ENCODE measurements at regions not wholly inside any gene's neighbourhood (a gene's known extent, or its start where the extent isn't known, plus 50 kb on each side); places are given as distances from the start of the nearest gene placed in this dataset.
"Not testable (repeated sequence)": the region's sequence is repeated elsewhere in the genome, so short reads cannot be mapped to it uniquely, and the experiment has no call there.

GRCh38 chr9:88898039-88898720, 93.1 kb upstream of the S1PR3 start:
- no peak for TF ChIP-seq CTCF (IDR thresholded peaks at IDR 0.05; ENCODE audit: low read depth, low read length)
- no peak for DNase-seq (ENCODE audit: low read depth in 2 of 2)
- no peak overlapping the region for H3K4me3 ChIP-seq (replicated peaks in 1 of 2; ENCODE audit: low read depth in 2 of 2, low read length in 2 of 2)

- H3K4me3 ChIP-seq (replicated peaks in 1 of 2; ENCODE audit: low read depth in 2 of 2, low read length in 2 of 2), result no peak overlapping the region
- TF ChIP-seq CTCF (IDR thresholded peaks at IDR 0.05; ENCODE audit: low read depth, low read length), result no peak
- peak in 1 of 2 donors; percentile 71 for DNase-seq (ENCODE audit: low read depth in 2 of 2)
Observed at GRCh38 chr9:88905506-88905905, 85.8 kb upstream of the S1PR3 start.

GRCh38 chr9:88915916-88916315, 75.4 kb upstream of the S1PR3 start:
- no peak for DNase-seq (ENCODE audit: low read depth in 2 of 2)
- TF ChIP-seq CTCF (IDR thresholded peaks at IDR 0.05; ENCODE audit: low read depth, low read length), result no peak
- no peak overlapping the region for H3K4me3 ChIP-seq (replicated peaks in 1 of 2; ENCODE audit: low read depth in 2 of 2, low read length in 2 of 2)

- no peak for DNase-seq (ENCODE audit: low read depth in 2 of 2)
- TF ChIP-seq CTCF (IDR thresholded peaks at IDR 0.05; ENCODE audit: low read depth, low read length), result no peak
Observed at GRCh38 chr9:88916894-88917293, 74.4 kb upstream of the S1PR3 start.

GRCh38 chr9:88917375-88917774, 73.9 kb upstream of the S1PR3 start:
- H3K4me3 ChIP-seq (replicated peaks in 1 of 2; ENCODE audit: low read depth in 2 of 2, low read length in 2 of 2), result no peak overlapping the region
- TF ChIP-seq CTCF (IDR thresholded peaks at IDR 0.05; ENCODE audit: low read depth, low read length), result no peak
- DNase-seq (ENCODE audit: low read depth in 2 of 2), result no peak

More at GRCh38 chr9:88916894-88917293, 74.4 kb upstream of the S1PR3 start:
- H3K4me3 ChIP-seq (replicated peaks in 1 of 2; ENCODE audit: low read depth in 2 of 2, low read length in 2 of 2), result no peak overlapping the region

- DNase-seq (ENCODE audit: low read depth in 2 of 2); H3K4me3 ChIP-seq (replicated peaks in 1 of 2; ENCODE audit: low read depth in 2 of 2, low read length in 2 of 2): not testable (repeated sequence)
Observed at GRCh38 chr9:88918537-88918936, 72.7 kb upstream of the S1PR3 start.

- no peak for DNase-seq (ENCODE audit: low read depth in 2 of 2)
- TF ChIP-seq CTCF (IDR thresholded peaks at IDR 0.05; ENCODE audit: low read depth, low read length), result no peak
- H3K4me3 ChIP-seq (replicated peaks in 1 of 2; ENCODE audit: low read depth in 2 of 2, low read length in 2 of 2), result no peak overlapping the region
Observed at GRCh38 chr9:88920645-88921044, 70.6 kb upstream of the S1PR3 start.

Data from cardiac fibroblast (primary cell).